Astrocyte (in vitro differentiated cells and primary cell): ENCODE measurements at regions not wholly inside any gene's neighbourhood (a gene's known extent, or its start where the extent isn't known, plus 50 kb on each side); places are given as distances from the start of the nearest gene placed in this dataset.

ENCODE experiments used
- CTCF ChIP-seq: IDR thresholded peaks from 2 replicates; pipeline ENCODE4 v1.5.1; 2011; ENCODE audit warnings: low read depth, mild to moderate bottlenecking, inconsistent platforms, low read length, moderate library complexity; ENCODE audit not compliant: insufficient read depth
- EZH2 ChIP-seq: IDR thresholded peaks from 2 replicates; pipeline ENCODE4 v1.6.1; 2012; ENCODE audit warnings: mild to moderate bottlenecking, low read length, inconsistent platforms; ENCODE audit not compliant: insufficient read depth

- TF ChIP-seq CTCF (no peak), EZH2 (no peak)
These were observed 354.2 kb downstream of the FBXO15 start for GRCh38 chr18:73793386-73793785.
